ENCODE measurements at regions not wholly inside any gene's neighbourhood (a gene's known extent, or its start where the extent isn't known, plus 50 kb on each side); places are given as distances from the start of the nearest gene placed in this dataset.

- TF ChIP-seq POLR2A (IDR thresholded peaks at IDR 0.05; ENCODE audit: low read depth, low read length): no peak
- TF ChIP-seq POLR2AphosphoS5 (IDR thresholded peaks at IDR 0.05; ENCODE audit: low read depth, low read length): no peak
Observed at GRCh38 chr2:210833403-210833802, 277.0 kb downstream of the CPS1 start.

All from GM12892 (cell line).